ENCODE measurements at regions not wholly inside any gene's neighbourhood (a gene's known extent, or its start where the extent isn't known, plus 50 kb on each side); places are given as distances from the start of the nearest gene placed in this dataset.
"Not testable (repeated sequence)": the region's sequence is repeated elsewhere in the genome, so short reads cannot be mapped to it uniquely, and the experiment has no call there.

GRCh38 chr3:13138833-13139145, 65.6 kb upstream of the IQSEC1 start:
- no peaks in the 10 kb centered on the region for H3K9me3 ChIP-seq
- peak; percentile 20 for DNase-seq
- intact Hi-C loops (cut with DNase I), result no loop called here

DNA sequence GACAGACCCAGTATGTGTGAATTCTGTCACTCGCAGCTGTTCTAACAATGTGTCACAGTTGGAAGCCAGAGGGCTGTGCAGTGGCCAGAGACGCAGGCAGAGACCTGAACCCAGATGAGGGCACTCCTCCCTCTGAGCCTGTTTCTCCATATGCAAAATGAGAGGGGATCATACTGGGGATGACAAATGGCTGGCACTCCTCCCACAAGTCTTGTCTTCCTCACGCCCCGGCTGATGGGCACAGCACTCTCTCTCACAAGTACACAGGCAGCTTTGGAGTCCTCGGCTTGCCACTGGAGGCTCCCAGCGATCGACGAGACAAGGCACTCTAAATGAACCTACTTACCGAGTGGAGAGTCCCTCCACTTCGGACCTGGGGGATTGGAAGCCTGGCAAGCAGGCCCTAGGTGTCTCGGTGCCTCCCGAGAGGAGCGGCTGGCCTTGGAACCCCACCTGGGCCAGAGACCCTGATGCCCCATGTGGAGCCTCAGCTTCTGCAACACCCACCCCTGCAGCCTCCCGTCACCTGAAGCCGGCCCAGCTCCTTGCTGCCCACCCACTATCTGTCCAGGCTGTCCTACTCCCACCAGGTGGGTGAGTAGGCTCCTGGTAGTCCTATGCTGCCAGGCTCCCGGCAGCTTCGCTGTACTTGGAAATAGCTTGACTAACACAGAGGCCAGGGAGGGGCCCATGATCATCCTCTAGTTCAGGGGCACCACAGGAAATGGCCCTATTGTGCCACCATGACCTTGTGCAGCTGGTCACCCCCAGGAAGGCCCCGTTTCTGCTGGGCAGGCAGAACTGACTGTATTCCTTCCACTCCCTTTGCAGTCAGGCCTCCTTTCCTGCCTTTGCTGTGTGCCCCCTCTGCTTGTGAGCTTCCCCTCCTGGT, 65.0 kb upstream of the IQSEC1 start:
- Histone ChIP-seq H3K4me1 (no peaks in the 10 kb centered on the region), H3K4me3 (no peak overlapping the region), H3K36me3 (no peaks in the 10 kb centered on the region), H3K9me3 (no peaks in the 10 kb centered on the region), H3K27me3 (no peaks in the 10 kb centered on the region), H3K27ac (no peak overlapping the region)
- intact Hi-C loops (cut with DNase I), result no loop called here
- DNase-seq, result peak; percentile 35
- TF ChIP-seq, protein P1, sequence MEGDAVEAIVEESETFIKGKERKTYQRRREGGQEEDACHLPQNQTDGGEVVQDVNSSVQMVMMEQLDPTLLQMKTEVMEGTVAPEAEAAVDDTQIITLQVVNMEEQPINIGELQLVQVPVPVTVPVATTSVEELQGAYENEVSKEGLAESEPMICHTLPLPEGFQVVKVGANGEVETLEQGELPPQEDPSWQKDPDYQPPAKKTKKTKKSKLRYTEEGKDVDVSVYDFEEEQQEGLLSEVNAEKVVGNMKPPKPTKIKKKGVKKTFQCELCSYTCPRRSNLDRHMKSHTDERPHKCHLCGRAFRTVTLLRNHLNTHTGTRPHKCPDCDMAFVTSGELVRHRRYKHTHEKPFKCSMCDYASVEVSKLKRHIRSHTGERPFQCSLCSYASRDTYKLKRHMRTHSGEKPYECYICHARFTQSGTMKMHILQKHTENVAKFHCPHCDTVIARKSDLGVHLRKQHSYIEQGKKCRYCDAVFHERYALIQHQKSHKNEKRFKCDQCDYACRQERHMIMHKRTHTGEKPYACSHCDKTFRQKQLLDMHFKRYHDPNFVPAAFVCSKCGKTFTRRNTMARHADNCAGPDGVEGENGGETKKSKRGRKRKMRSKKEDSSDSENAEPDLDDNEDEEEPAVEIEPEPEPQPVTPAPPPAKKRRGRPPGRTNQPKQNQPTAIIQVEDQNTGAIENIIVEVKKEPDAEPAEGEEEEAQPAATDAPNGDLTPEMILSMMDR (IDR thresholded peaks at IDR 0.05), result no peak
- ATAC-seq, result no peak

More at GRCh38 chr3:13138833-13139145, 65.6 kb upstream of the IQSEC1 start:
- H3K27me3 ChIP-seq, result no peaks in the 10 kb centered on the region
- H3K4me1 ChIP-seq, result no peaks in the 10 kb centered on the region
- no peak overlapping the region for H3K27ac ChIP-seq
- TF ChIP-seq, protein P1 (IDR thresholded peaks at IDR 0.05), result no peak
- no peaks in the 10 kb centered on the region for H3K36me3 ChIP-seq
- H3K4me3 ChIP-seq, result no peak overlapping the region
- no peak for ATAC-seq

DNA sequence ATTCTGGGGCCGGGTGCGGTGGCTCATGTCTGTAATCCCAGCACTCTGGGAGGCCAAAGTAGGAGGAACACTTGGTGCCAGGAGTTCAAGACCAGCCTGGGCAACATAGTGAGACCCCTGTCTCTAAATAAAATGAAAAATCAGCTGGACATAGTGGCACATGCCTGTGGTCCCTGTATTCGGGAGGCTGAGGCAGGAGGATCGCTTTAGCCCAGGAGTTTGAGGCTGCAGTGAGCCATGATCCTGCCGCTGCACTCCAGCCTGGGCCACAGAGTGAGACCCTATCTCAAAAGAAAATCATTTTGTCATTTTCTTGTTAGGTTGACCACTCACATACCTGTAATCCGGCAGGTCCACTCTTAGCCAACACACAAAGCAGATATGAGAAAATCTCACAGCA, 63.6 kb upstream of the IQSEC1 start:
- intact Hi-C loops (cut with DNase I); DNase-seq; H3K27me3 ChIP-seq; H3K36me3 ChIP-seq; H3K4me1 ChIP-seq; H3K4me3 ChIP-seq; ATAC-seq; H3K27ac ChIP-seq; H3K9me3 ChIP-seq: not testable (repeated sequence)

GRCh38 chr3:13136426-13136825, 63.2 kb upstream of the IQSEC1 start:
- H3K4me1 ChIP-seq, result no peaks in the 10 kb centered on the region
- ATAC-seq (no peak), DNase-seq (no peak)
- H3K36me3 ChIP-seq, result no peaks in the 10 kb centered on the region
- intact Hi-C loops (cut with DNase I), result no loop called here
- no peaks in the 10 kb centered on the region for H3K9me3 ChIP-seq
- no peak overlapping the region for H3K4me3 ChIP-seq
- TF ChIP-seq, protein P1 (IDR thresholded peaks at IDR 0.05), result no peak
- no peaks in the 10 kb centered on the region for H3K27me3 ChIP-seq
- H3K27ac ChIP-seq, result no peak overlapping the region

GRCh38 chr3:13135811-13136321, 62.6 kb upstream of the IQSEC1 start:
- intact Hi-C loops (cut with DNase I), result no loop called here
- DNase-seq, result peak; percentile 53
- Histone ChIP-seq H3K27ac (no peak overlapping the region), H3K36me3 (no peaks in the 10 kb centered on the region), H3K4me1 (no peaks in the 10 kb centered on the region), H3K4me3 (no peak overlapping the region), H3K9me3 (no peaks in the 10 kb centered on the region), H3K27me3 (no peaks in the 10 kb centered on the region)
- TF ChIP-seq, protein P1 (IDR thresholded peaks at IDR 0.05), result no peak
- no peak for ATAC-seq

DNA sequence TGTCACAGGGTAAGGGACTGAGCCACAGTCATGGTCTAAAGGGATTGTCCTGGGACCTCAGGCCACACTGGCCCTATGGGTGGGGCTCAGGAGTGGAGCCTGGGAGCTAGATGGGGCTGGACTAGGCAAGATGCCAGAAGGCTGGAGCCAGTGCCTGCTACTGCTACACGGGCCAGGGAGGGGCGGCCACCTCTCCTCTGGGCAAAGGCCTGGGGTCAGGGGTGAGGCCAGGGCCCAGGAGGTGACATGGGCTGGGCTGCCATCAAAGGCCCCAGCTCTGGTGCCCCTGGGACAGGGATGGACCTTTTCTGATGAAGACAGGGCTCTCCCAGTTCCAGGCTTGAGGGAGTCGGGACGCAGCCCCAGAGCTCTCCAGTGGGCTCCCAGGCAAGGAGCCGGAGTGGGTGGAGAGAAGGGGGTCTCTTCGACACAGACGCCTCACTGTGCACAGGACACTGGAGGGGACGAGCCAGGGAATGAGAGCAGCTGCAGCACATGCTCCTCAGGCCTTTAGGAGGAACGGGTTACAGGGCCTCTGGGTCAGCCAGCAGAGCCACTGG, 62.1 kb upstream of the IQSEC1 start:
- ATAC-seq (peak; percentile 21), DNase-seq (peak; percentile 56)
- Histone ChIP-seq H3K27me3 (no peaks in the 10 kb centered on the region), H3K9me3 (no peaks in the 10 kb centered on the region), H3K4me3 (no peak overlapping the region), H3K4me1 (no peaks in the 10 kb centered on the region), H3K36me3 (no peaks in the 10 kb centered on the region), H3K27ac (no peak overlapping the region)
- intact Hi-C loops (cut with DNase I), result no loop called here
- TF ChIP-seq, protein P1 (IDR thresholded peaks at IDR 0.05), result no peak
